DMS 273 (cell line): ENCODE measurements at regions not wholly inside any gene's neighbourhood (a gene's known extent, or its start where the extent isn't known, plus 50 kb on each side); places are given as distances from the start of the nearest gene placed in this dataset.

ENCODE experiments used
- DNase-seq: peaks from one replicate; lab custom pipeline; 2025; ENCODE audit not compliant: unreplicated experiment; lab: John Stamatoyannopoulos, UW

- no peak for DNase-seq
Measured at GRCh38 chr4:157887316-157887715, 285.5 kb downstream of the GASK1B start.

GRCh38 chr4:157886645-157887044 lies 286.2 kb downstream of the GASK1B start:
- DNase-seq = no peak

GRCh38 chr4:157885811-157886210 lies 287.0 kb downstream of the GASK1B start:
- DNase-seq = no peak

GRCh38 chr4:157882901-157883300 lies 289.9 kb downstream of the GASK1B start:
- DNase-seq = no peak

DNA sequence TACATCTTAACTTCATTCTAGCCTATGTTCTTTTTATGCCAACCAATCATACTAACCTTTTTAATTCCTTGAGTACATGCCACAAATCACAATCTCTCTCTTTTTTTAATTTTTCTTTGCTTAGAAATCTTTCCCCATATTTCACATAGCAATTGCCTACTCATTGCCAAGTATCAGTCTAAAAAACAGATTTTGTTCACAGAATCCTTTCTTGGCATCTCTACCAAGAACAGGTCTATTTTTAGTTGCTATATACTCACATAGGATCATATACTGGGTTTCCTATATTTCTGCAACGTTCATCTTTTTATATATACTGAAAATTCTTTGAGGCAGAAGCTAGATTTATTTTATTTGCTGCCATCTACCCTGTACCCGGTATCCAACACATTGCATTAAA lies 292.1 kb downstream of the GASK1B start:
- DNase-seq = no peak

DNA sequence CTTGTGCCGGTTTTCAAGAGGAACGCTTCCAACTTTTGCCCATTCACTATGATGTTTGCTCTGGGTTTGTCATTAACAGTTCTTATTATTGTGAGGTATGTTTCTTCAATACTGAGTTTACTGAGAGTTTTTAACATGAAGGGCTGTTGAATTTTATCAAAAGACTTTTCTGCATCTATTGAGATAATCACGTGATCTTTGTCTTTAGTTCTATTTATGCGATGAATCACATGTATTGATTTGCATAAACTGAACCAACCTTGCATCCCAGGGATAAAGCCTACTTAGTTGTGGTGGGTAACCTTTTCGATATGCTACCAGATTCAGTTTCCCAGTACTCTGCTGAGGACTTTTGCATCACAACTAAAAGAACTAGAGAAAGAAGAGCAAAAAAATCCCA lies 318.0 kb downstream of the GASK1B start:
- DNase-seq = no peak

- DNase-seq = no peak
Measured at GRCh38 chr4:157840648-157841047, 332.2 kb downstream of the GASK1B start.

DNA sequence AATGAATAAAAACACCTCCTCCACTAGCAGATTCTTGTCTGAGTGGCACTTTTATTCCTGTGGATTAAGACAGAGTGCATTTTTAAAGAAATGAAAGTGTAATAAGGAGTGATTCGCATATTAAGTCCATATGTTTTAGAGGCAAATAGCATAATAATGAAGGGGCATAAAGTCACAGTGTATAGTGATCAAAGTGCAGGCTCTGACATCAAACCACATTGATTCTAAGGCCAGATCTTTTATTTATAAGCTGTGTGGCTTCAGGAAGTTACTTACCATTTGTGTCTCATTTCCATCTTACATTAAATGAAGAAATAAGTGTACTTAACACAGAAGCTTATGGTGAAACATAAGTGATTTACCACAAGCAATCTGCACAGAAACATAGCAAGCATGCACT lies 332.8 kb downstream of the GASK1B start:
- DNase-seq = no peak

DNA sequence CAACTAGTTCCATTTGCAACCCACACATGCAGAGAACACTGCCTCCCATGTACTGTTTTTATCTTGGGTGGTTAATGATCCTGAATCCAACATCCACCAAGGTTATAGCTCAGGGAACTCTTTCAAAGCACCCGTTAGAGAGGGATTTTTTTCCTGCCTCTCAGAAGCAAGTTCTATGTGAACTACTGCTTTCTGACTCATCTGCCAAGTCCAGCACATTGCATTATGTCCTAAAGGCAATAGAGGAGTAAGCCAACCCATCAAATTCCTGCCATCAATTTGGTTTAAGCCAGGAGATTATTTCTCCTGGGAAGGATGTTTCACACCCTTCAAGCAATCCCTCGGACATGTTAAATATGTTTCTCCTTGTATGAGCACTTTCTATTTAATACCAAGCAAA lies 334.5 kb downstream of the GASK1B start:
- DNase-seq = no peak

DNA sequence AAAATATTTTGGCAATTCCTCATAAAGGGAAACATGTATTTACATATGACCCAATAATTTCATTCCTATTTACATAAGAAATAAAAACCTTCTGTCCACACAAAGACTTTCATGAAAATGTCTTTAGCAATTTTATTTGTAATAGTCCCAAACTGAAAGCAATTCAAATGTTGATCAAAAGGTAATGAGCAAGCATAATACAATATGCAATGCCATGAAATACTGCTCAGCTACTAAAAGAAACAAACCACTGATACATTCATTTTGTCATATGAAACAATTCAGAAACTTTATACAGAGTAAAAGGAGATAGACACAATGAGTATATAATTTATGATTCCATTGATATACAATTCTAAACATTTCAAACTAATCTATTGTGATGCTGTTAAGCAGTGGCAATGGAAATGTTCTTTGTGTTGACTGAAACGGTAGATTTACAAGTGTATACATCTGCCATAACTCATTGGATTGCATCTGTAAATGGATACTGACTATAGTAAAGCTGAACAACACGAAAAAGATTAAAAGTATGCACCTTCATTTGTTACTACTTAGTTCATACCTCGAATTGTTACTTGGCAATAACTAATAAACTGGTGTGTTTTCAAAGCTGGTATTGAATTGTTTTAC lies 335.6 kb downstream of the GASK1B start:
- DNase-seq = no peak

GRCh38 chr4:157832596-157832995 lies 340.2 kb downstream of the GASK1B start:
- no peak for DNase-seq

- DNase-seq = no peak
Measured at GRCh38 chr4:157824021-157824420, 348.8 kb downstream of the GASK1B start.

GRCh38 chr4:157821814-157822213 lies 351.0 kb downstream of the GASK1B start:
- DNase-seq = no peak

DNA sequence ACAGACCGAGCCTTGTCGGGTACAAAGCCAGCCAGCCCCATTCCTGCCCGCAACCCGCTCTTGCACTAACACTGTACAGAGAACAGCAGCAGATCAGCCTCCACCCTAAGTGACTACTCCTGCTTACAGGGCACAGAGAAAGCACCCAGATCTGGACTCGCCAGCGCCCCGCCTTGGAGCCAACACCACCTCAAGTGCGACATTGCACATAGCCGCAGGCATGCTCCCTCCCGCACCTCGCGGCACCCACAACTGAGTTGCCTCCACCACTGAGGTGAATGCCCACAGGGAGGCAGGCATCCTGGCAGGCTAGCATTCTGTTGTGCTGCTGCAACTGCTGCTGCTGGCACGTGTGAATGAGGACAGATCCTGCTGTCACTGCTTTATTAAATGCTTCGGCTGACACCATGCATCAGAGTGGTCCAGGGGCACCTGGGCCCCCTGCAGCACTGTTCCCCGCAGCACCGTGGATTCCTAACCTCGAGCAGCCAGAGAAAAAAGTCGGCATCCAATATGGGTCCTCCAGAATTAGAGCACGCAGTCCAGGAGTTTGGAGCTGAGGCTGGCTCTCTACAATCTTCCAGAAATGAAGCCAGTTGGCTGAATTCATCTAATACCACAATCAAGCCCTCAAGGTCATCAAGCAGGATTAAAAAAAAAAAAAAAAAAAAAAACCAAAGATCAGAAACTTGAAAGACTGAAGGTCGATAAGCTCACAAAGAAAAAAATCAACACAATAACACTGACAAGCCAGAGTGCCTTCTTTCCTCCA lies 352.9 kb downstream of the GASK1B start:
- peak; percentile 19 for DNase-seq

GRCh38 chr4:157818946-157819692 lies 353.7 kb downstream of the GASK1B start:
- no peak for DNase-seq

GRCh38 chr4:157810137-157810774 lies 362.6 kb downstream of the GASK1B start:
- no peak for DNase-seq

DNA sequence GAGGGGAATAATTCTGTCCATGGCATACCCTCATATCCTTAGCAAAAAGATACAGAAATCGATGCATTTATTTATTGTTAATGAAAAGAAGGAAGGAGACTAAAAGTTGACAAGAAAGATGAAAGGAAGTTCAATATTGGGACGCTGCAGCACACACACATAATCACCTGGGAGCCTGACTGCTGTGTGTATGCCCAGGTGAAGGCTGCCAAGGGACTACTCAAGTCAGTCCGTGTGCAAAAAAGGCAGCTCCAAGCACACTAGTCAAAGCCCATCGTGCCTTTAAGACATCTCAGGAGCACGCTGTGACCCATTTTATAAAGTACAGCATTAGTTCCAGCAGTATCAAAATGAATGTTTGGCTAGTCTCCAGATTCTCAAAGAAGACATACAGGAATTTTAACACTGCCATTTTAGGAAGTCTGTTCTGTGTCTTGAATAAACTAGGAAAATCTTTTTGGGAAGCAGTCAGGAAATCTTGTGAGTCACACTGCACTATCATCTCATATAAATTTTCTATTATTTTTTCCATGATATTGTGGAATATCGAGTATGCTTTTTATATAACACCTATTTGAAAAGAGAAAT lies 363.9 kb downstream of the GASK1B start:
- no peak for DNase-seq

GRCh38 chr4:157806184-157806583 lies 366.6 kb downstream of the GASK1B start:
- DNase-seq = no peak

GRCh38 chr4:157804986-157805385 lies 367.8 kb downstream of the GASK1B start:
- DNase-seq = peak; percentile 5

DNA sequence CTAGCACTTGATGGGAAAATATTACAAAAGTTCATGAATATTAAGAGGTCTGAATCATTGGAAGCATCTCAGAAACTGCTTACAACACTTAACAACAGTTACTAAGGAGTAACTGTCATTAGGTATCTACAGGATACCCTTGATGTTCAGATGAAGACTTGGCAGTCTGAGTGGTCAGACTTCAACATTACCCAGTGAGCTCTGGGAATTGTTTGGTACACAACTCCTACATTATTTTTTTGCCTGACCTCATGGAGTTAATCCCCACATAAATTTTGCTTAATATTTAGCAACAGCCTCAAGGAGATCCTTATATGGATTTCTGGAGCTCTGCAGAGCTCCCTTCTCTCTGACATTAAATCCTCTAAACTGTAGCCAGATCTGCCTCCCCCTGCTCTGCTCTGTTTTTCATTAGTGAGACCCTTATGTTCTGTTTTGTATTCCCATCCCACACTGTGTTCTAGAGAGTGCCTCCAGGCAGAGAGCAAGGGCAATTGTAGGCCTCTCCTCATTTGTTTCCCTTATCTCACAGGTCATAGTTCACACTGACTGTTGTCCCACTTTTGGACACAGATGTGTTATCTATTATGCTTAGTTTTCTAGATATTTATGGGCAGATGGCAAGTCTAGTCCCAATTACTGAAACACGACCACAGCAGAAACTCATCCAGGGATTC lies 368.8 kb downstream of the GASK1B start:
- DNase-seq = no peak

DNA sequence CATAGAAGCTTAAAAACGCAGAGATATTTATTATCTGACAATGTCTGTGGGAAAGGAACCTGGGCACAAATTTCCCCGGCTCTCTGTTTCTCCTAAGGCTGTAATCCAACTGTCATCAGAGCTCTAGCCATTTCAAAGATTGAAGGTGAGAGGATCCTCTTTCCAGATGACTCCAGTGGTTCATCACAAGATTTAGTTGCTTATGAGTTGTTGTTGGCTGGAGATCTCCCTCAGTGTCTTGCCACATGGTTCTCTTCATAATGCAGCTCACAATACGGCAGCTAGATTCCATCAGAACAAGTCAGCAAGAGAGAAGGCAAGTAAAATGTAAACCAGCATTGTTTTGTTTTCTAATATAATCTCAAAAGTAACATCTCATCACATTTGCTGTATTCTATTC lies 369.4 kb downstream of the GASK1B start:
- no peak for DNase-seq
